HG03139 (cell line): ENCODE measurements at regions not wholly inside any gene's neighbourhood (a gene's known extent, or its start where the extent isn't known, plus 50 kb on each side); places are given as distances from the start of the nearest gene placed in this dataset.

Source experiments
- ATAC-seq: cut with Tn5 transposase; IDR thresholded peaks from one replicate; pipeline ENCODE4 v1.9.1; 2021; ENCODE audit not compliant: unreplicated experiment

DNA sequence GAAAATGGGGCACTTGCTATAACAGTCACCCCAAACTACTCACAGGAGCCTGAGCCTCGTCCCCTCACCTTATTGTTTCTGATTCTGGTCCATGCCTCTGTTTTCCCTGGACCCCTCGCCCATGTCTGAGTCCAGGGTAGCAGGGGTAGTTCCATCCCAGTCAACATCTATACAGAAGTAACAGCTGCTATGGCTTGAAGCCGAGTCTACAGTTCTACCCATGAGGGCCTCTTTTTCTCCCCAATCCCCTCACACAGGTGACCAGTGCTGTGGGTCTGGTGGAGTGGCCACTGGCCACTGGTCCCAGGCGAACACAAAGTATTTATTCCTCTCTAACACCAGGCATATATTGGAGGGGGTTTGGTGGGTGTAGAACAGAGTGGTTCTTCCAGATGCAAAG, 116.4 kb downstream of the ZNF280B start:
- no peak for ATAC-seq

GRCh38 chr22:22394591-22394990, 114.0 kb downstream of the ZNF280B start:
- ATAC-seq = no peak

DNA sequence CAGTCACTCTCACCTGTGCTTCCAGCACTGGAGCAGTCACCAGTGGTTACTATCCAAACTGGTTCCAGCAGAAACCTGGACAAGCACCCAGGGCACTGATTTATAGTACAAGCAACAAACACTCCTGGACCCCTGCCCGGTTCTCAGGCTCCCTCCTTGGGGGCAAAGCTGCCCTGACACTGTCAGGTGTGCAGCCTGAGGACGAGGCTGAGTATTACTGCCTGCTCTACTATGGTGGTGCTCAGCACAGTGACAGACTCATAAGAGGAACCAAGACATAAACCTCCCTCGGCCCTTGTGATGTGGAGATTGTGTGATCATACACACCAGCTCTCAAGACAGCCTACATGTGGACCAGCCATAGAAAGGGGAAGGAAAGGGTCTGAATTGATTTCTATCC, 113.3 kb downstream of the ZNF280B start:
- no peak for ATAC-seq

DNA sequence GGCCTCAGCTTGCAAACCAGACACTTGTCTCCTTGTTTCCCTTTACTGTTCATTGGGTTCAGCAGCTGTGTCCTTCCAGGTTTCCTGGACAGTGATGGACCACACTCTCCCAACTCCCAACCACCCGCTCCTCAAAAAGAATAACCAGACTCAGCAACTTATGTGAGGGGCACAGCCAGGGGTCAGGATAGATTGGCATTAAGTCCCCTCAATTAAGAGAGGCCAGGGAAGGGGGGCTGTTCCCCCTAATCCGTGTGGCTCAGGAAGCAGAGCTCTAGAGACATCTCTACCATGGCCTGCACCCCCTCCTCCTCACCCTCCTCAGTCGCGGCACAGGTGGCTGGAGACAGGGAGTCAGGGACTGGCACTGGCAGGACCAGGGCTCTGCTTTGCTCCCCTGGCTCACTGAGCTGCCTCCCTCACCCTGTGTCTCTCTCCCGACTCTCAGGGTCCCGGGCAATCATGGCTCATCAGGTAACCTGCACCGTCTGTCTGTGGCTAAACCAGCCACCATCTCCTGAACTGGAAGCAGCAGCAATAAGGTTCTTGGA, 111.7 kb downstream of the ZNF280B start:
- ATAC-seq = no peak

DNA sequence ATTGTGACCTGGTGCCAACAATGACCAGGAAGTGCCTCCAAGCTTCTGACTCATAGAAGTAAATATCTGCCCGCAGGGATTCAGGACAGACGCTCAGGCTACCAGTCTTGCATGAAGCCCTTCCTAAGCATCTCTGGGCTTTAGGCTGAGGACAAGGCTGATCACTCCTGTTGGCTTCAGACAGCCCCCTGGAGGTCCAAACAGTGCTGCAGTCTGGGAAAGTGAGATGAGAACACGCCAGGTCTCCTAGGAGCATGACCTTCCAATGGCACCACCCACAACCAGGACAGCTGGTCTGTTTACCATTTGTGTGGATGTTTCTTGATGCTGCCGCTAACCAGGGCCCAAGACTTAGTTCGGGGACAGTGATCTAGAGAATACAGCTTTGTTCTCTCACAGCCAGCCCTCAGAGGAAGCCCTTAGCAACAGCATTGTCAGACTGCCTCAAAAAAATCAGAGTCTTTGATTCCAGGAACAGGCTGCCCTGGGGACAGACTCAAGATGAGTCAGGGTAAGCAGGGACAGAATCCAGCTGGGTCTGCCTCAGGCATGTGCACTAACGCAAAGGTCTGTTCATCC, 111.2 kb downstream of the ZNF280B start:
- no peak for ATAC-seq

DNA sequence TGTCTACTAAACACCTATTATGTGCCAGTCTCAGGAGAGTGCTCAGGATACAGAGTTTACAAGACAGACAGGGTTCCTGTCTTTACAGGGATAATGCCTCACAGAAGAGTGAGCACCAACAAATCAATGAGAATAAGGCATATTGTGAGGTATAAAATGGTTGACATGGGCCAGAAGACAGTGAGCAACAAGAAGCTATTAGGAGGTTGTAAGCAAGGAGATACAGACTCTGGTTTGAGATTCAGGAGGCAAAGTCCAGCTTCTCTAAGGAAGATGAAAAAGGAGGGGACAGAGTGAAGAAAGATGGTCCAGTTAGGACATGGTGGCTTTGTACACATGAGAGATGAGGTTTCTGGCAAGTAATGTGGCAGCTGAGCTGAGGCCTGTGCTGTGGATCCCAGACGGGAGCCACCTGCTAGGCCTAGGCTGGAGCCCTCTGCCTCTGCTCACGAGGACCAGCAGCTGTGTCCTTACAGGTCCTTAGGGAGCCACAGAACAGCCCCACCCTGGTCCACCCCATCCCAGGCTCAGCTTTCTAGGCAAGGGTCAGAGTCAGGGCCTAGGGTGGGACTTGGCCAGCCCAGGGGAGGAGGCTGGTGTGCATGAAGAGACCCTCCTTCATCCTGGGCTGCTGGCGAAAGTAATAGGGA, 110.5 kb downstream of the ZNF280B start:
- no peak for ATAC-seq

DNA sequence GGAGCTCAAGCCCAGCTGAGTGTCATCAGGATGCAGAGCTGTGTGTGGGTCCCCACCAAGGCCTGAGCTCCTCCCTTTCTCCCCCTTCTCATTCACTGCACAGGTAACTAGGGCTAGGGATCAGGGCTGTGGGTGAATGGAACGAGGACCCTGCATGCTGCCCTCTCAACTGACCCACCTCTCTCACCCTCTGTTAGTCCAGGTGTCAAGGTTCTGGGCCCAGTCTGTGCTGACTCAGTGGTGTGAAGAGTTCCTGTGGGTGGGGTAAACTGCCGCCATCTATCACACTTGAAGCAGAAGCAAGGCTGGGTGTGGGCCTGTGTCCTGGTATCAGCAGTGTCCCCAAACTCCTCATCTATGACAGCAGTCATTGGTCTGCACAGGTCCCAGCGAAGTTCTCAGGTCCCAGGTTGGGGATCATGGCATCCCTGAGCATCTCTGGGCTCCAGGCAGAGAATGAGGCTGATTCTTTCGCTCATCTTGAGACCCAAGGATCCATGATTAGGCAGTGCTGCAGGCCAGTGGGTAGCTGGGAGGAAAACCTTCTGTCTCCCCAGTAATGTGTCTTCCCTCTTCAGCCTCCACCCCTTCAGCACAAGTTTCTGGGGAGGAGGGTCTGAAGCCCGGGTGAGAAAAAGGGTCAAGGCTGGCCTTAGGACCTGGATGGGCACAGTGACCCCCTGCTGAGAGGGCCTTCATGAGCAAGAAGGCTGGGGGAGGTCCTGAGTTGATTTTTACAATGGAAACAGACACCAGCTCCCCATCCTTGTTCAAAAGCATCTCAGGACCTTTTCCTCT, 109.8 kb downstream of the ZNF280B start:
- no peak for ATAC-seq

- no peak for ATAC-seq
Observed at GRCh38 chr22:22400099-22400498, 108.4 kb downstream of the ZNF280B start.

DNA sequence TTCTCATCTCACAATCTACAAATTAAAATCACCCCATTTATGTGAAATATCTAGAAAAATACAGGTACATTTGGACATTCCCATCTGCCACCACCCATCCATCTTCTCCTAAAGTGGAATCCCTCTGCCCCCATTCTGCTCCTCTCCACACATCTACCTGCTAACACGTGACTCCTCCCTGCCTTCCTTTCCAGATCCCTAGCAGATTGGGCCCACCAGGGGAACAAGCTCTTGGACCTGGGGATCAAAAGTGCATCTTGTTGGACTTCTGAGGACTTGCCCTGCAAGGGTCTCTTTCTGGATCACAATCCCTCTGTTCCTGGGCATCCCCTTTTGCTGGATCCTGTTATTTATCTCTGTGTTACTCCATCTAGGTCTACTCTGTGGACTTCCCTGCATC, 107.6 kb downstream of the ZNF280B start:
- no peak for ATAC-seq

DNA sequence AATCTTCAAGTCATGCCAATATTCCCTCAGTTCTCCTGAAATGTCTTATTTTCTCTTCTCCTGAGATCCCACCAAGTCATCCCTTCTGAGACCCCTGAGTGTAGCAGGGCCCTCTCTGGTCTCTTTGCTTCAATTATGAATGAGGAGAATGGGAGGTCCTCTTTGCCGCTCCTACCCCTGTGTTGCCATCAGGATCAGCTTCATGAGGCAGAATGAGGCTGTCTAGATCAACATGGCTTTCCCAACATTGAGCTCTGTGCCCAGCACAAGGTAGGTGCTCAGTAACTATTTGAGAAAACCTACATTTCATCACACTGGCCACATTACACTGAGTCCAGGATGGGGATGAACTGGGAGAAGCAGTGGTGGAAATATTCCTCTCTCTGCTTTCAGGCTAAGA, 107.2 kb downstream of the ZNF280B start:
- ATAC-seq = no peak

DNA sequence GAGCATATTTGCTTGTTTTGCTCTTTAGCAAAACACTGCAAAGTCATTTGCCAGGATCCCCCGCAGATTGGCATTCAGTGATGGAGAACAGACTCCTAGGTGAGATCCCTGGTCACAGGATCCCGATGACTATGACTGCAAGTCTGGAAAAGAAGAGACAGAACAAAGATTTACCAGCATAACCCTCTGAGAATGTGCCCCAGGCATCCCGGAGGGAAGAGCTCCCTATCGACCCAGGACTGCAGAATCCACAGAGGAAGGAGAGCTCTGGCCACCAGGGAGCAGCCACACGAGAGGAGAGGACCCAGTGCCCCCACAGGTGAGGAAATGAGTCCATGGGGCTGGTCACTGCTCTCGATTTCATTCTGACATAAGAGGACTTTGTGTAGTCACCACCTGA, 105.2 kb downstream of the ZNF280B start:
- ATAC-seq = no peak

GRCh38 chr22:22403771-22404170, 104.8 kb downstream of the ZNF280B start:
- no peak for ATAC-seq

GRCh38 chr22:22404598-22405284, 103.8 kb downstream of the ZNF280B start:
- no peak for ATAC-seq

GRCh38 chr22:22406445-22407027, 102.0 kb downstream of the ZNF280B start:
- no peak for ATAC-seq

GRCh38 chr22:22407061-22407460, 101.5 kb downstream of the ZNF280B start:
- no peak for ATAC-seq

DNA sequence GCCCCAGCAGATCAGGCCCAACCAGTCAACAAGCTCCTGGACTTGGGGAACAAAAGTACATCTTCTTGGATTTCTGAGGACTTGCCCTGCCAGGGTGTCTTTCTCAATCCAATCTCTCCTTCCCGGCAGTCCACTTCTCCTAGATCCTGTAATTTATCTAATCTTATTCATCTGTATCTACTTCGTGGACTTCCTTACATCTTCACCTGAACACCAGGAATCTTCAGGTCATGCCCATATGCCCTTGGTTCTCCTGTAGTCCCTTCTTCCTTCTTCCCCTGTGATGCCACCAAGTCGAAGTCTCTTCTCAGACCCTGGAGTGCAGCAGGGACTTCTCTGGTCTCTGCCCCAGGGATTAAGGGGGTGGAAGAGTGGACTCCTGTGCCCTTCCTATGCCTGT, 100.3 kb downstream of the ZNF280B start:
- no peak for ATAC-seq

GRCh38 chr22:22408731-22409696, 99.5 kb downstream of the ZNF280B start:
- no peak for ATAC-seq

DNA sequence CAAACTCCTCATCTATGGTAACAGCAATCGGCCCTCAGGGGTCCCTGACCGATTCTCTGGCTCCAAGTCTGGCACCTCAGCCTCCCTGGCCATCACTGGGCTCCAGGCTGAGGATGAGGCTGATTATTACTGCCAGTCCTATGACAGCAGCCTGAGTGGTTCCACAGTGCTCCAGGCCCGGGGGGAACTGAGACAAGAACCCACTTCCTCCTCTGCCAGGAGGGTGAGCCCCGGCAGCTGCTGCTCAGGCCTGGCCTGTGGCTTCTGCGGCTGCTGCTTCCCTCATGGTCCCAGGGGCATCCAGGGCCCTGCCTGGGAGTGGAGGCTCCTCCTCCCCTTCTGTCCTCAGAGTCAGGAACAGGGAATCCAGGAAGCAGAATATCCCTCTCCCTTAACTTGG, 98.4 kb downstream of the ZNF280B start:
- ATAC-seq = no peak

GRCh38 chr22:22410677-22411076, 97.9 kb downstream of the ZNF280B start:
- ATAC-seq = no peak

GRCh38 chr22:22414266-22414665, 94.3 kb downstream of the ZNF280B start:
- ATAC-seq = no peak
